H7 (cell line): ENCODE measurements at regions not wholly inside any gene's neighbourhood (a gene's known extent, or its start where the extent isn't known, plus 50 kb on each side); places are given as distances from the start of the nearest gene placed in this dataset.

Experiments used
- DNase-seq: peaks from one replicate; pipeline ENCODE4 v3.0.0; 2012
- H3K27me3 ChIP-seq: 2 replicates; pipeline ENCODE4 v1.6.0; 2011; ENCODE audit warnings: mild to moderate bottlenecking, low read length; ENCODE audit not compliant: control insufficient read depth, insufficient read depth
- H3K36me3 ChIP-seq: replicated peaks from 2 replicates; pipeline ENCODE4 v1.5.1; 2011; ENCODE audit warnings: low read length; ENCODE audit not compliant: control insufficient read depth, insufficient read depth
- H3K4me3 ChIP-seq: 2 replicates; pipeline ENCODE4 v1.5.1; 2011; ENCODE audit warnings: low read depth, mild to moderate bottlenecking, control low read depth, low read length, moderate library complexity; ENCODE audit not compliant: insufficient read depth

GRCh38 chr15:31446546-31446945 lies 119.9 kb downstream of the KLF13 start:
- Histone ChIP-seq H3K4me3 (no peak overlapping the region), H3K36me3 (no peaks in the 10 kb centered on the region), H3K27me3 (no peaks in the 10 kb centered on the region)
- no peak for DNase-seq

GRCh38 chr15:31447931-31448634 lies 121.4 kb downstream of the KLF13 start:
- H3K27me3 ChIP-seq: no peaks in the 10 kb centered on the region
- DNase-seq: no peak
- no peak overlapping the region for H3K4me3 ChIP-seq
- no peaks in the 10 kb centered on the region for H3K36me3 ChIP-seq

- H3K36me3 ChIP-seq: no peaks in the 10 kb centered on the region
- H3K4me3 ChIP-seq: no peak overlapping the region
- DNase-seq: no peak
- H3K27me3 ChIP-seq: no peaks in the 10 kb centered on the region
Measured at GRCh38 chr15:31448635-31448979, 122.0 kb downstream of the KLF13 start.

- Histone ChIP-seq H3K4me3 (no peak overlapping the region), H3K27me3 (no peaks in the 10 kb centered on the region), H3K36me3 (no peaks in the 10 kb centered on the region)
- no peak for DNase-seq
Measured at GRCh38 chr15:31452595-31453557, 126.2 kb downstream of the KLF13 start.

- H3K36me3 ChIP-seq: no peaks in the 10 kb centered on the region
- DNase-seq: no peak
- H3K27me3 ChIP-seq: no peaks in the 10 kb centered on the region; the same call in 1 of the 2 replicates
- H3K4me3 ChIP-seq: no peak overlapping the region
Measured at GRCh38 chr15:31453558-31454318, 127.1 kb downstream of the KLF13 start.

- DNase-seq: peak; percentile 67
- Histone ChIP-seq H3K27me3 (no peaks in the 10 kb centered on the region; the same call in 1 of the 2 replicates), H3K4me3 (no peak overlapping the region), H3K36me3 (no peaks in the 10 kb centered on the region)
Measured at GRCh38 chr15:31455499-31455898, 128.9 kb downstream of the KLF13 start.

- DNase-seq: no peak
- no peaks in the 10 kb centered on the region; the same call in 1 of the 2 replicates for H3K27me3 ChIP-seq
Measured at GRCh38 chr15:31456354-31457060, 129.9 kb downstream of the KLF13 start.

GRCh38 chr15:31457161-31457560 lies 130.5 kb downstream of the KLF13 start:
- Histone ChIP-seq H3K4me3 (no peak overlapping the region), H3K36me3 (no peaks in the 10 kb centered on the region), H3K27me3 (no peaks in the 10 kb centered on the region; the same call in 1 of the 2 replicates)
- no peak for DNase-seq

More at GRCh38 chr15:31456354-31457060, 129.9 kb downstream of the KLF13 start:
- Histone ChIP-seq H3K36me3 (no peaks in the 10 kb centered on the region), H3K4me3 (no peak overlapping the region)

GRCh38 chr15:31457631-31458526 lies 131.2 kb downstream of the KLF13 start:
- H3K4me3 ChIP-seq: no peak overlapping the region
- no peaks in the 10 kb centered on the region for H3K36me3 ChIP-seq
- DNase-seq: peak; percentile 65
- no peaks in the 10 kb centered on the region; the same call in 1 of the 2 replicates for H3K27me3 ChIP-seq

GRCh38 chr15:31458596-31459399 lies 132.2 kb downstream of the KLF13 start:
- Histone ChIP-seq H3K4me3 (no peak overlapping the region), H3K27me3 (no peaks in the 10 kb centered on the region; the same call in 1 of the 2 replicates), H3K36me3 (no peaks in the 10 kb centered on the region)
- DNase-seq: no peak

- no peaks in the 10 kb centered on the region for H3K36me3 ChIP-seq
- H3K4me3 ChIP-seq: no peak overlapping the region
- DNase-seq: no peak
- no peaks in the 10 kb centered on the region; the same call in 1 of the 2 replicates for H3K27me3 ChIP-seq
Measured at GRCh38 chr15:31459400-31459748, 132.7 kb downstream of the KLF13 start.

GRCh38 chr15:31461375-31461774 lies 134.7 kb downstream of the KLF13 start:
- no peaks in the 10 kb centered on the region for H3K36me3 ChIP-seq
- DNase-seq: no peak
- H3K4me3 ChIP-seq: no peak overlapping the region
- H3K27me3 ChIP-seq: no peaks in the 10 kb centered on the region; the same call in none of the 2 replicates
